ENCODE measurements at regions not wholly inside any gene's neighbourhood (a gene's known extent, or its start where the extent isn't known, plus 50 kb on each side); places are given as distances from the start of the nearest gene placed in this dataset.

- no peak for DNase-seq (ENCODE audit: low read depth in 1 of 2, low spot score in 1 of 2)
- FAIRE-seq = no peak
- no peak overlapping the region for H3K4me2 ChIP-seq
- ChIA-PET POLR2A (no interaction called here), CTCF (no interaction called here)
- no peak for TF ChIP-seq HES2 (IDR thresholded peaks at IDR 0.05)
- no peak for TF ChIP-seq ESRRA (IDR thresholded peaks at IDR 0.05; ENCODE audit: borderline replicate concordance, low read length)
- TF ChIP-seq ZNF302 (CRISPR knock-in tag; IDR thresholded peaks at IDR 0.05) = no peak
- TF ChIP-seq, protein P1, sequence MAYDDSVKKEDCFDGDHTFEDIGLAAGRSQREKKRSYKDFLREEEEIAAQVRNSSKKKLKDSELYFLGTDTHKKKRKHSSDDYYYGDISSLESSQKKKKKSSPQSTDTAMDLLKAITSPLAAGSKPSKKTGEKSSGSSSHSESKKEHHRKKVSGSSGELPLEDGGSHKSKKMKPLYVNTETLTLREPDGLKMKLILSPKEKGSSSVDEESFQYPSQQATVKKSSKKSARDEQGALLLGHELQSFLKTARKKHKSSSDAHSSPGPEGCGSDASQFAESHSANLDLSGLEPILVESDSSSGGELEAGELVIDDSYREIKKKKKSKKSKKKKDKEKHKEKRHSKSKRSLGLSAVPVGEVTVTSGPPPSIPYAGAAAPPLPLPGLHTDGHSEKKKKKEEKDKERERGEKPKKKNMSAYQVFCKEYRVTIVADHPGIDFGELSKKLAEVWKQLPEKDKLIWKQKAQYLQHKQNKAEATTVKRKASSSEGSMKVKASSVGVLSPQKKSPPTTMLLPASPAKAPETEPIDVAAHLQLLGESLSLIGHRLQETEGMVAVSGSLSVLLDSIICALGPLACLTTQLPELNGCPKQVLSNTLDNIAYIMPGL (CRISPR knock-in tag; IDR thresholded peaks at IDR 0.05; ENCODE audit: borderline replicate concordance) = no peak
- H3K4me1 ChIP-seq = no peaks in the 10 kb centered on the region
- no peak overlapping the region for H3K27ac ChIP-seq
- H3K9me3 ChIP-seq = no peaks in the 10 kb centered on the region
- no peak for ATAC-seq
- WGBS (ENCODE audit: missing lambda C conversion rate) = 32% methylated on average over 4 of the region's 4 CpGs
- no peak overlapping the region for H3K4me3 ChIP-seq
Observed at GRCh38 chr9:1461812-1462211, 411.7 kb downstream of the DMRT2 start.

DNA sequence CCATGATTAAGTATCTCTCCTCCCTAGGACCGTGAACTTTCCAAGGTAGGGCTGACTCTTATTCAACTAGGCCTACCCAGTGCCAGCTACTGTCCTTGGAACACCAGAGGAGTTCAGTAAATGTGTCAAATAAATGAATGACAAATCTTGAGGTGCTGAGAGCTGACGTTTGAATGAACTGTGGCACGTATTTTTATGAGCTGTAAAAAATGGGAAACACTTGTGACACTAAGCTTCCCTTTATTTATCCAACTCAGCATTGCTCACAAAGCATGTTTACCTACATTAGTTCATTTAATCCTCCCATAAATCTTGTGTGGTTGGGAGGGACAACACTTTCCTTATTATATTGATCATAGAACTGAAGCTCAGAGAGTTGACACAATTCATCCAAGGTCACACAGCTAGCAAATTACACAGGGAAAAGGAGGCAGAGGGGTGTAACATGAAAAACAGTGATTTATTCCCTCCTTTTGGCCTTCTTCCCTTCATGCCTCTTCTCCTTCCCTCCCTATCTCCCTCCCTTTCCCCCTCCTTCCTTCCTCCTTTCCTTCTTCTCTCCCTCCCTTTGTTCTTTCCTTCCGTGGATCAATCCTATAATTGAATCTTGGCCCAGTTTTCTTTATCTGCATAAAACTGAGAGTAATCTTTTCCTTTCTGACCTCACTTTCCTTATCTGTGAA lies 412.6 kb downstream of the DMRT2 start:
- POLR2A ChIA-PET = no interaction called here

GRCh38 chr9:1469996-1470395 lies 419.8 kb downstream of the DMRT2 start:
- FAIRE-seq (no peak), DNase-seq (ENCODE audit: low read depth in 1 of 2, low spot score in 1 of 2) (no peak), ATAC-seq (no peak)
- 0% methylated on average over 1 of the region's 1 CpG for WGBS (ENCODE audit: missing lambda C conversion rate)
- CTCF ChIA-PET = no interaction called here
- H3K4me1 ChIP-seq = no peaks in the 10 kb centered on the region
- H3K4me3 ChIP-seq = no peak overlapping the region
- H3K27ac ChIP-seq = no peak overlapping the region
- no peaks in the 10 kb centered on the region for H3K9me3 ChIP-seq
- POLR2A ChIA-PET = no interaction called here
- TF ChIP-seq RNF2 (IDR thresholded peaks at IDR 0.05; ENCODE audit: borderline replicate concordance, low read depth) (no peak), ZFP36 (IDR thresholded peaks at IDR 0.05; ENCODE audit: borderline replicate concordance, partially characterized antibody) (no peak)
- no peak overlapping the region for H3K4me2 ChIP-seq

More for the DNA sequence above, 412.6 kb downstream of the DMRT2 start:
- H3K4me1 ChIP-seq = no peaks in the 10 kb centered on the region
- CTCF ChIA-PET = no interaction called here
- H3K9me3 ChIP-seq = no peaks in the 10 kb centered on the region
- TF ChIP-seq CHD4 (IDR thresholded peaks at IDR 0.05; ENCODE audit: borderline replicate concordance) = no peak
- no peak for TF ChIP-seq MAX (IDR thresholded peaks at IDR 0.05)
- TF ChIP-seq SREBF2 (IDR thresholded peaks at IDR 0.05) = no peak
- no peak for TF ChIP-seq CEBPB (IDR thresholded peaks at IDR 0.05)
- TF ChIP-seq RNF2 (IDR thresholded peaks at IDR 0.05; ENCODE audit: borderline replicate concordance, low read depth) = no peak
- TF ChIP-seq PHF8 (IDR thresholded peaks at IDR 0.05; ENCODE audit: borderline replicate concordance, low read depth) = no peak
- TF ChIP-seq HOXB5 (CRISPR knock-in tag; IDR thresholded peaks at IDR 0.05) = no peak
- TF ChIP-seq EP300 (IDR thresholded peaks at IDR 0.05) = no peak
- no peak for TF ChIP-seq E2F6 (IDR thresholded peaks at IDR 0.05; ENCODE audit: borderline replicate concordance, low read depth)
- TF ChIP-seq, protein P2, sequence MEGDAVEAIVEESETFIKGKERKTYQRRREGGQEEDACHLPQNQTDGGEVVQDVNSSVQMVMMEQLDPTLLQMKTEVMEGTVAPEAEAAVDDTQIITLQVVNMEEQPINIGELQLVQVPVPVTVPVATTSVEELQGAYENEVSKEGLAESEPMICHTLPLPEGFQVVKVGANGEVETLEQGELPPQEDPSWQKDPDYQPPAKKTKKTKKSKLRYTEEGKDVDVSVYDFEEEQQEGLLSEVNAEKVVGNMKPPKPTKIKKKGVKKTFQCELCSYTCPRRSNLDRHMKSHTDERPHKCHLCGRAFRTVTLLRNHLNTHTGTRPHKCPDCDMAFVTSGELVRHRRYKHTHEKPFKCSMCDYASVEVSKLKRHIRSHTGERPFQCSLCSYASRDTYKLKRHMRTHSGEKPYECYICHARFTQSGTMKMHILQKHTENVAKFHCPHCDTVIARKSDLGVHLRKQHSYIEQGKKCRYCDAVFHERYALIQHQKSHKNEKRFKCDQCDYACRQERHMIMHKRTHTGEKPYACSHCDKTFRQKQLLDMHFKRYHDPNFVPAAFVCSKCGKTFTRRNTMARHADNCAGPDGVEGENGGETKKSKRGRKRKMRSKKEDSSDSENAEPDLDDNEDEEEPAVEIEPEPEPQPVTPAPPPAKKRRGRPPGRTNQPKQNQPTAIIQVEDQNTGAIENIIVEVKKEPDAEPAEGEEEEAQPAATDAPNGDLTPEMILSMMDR (IDR thresholded peaks at IDR 0.05) = no peak
- no peak for TF ChIP-seq FOSL2 (IDR thresholded peaks at IDR 0.05)
- no peak for TF ChIP-seq FOSL2 (CRISPR knock-in tag; IDR thresholded peaks at IDR 0.05)
- FAIRE-seq (no peak), ATAC-seq (no peak), DNase-seq (ENCODE audit: low read depth in 1 of 2, low spot score in 1 of 2) (no peak)
- 3% methylated on average over 4 of the region's 4 CpGs for WGBS (ENCODE audit: missing lambda C conversion rate)
- no peak overlapping the region for H3K4me3 ChIP-seq
- H3K4me2 ChIP-seq = no peak overlapping the region
- H3K27ac ChIP-seq = no peak overlapping the region

All from A549 (cell line).